ENCODE measurements at regions not wholly inside any gene's neighbourhood (a gene's known extent, or its start where the extent isn't known, plus 50 kb on each side); places are given as distances from the start of the nearest gene placed in this dataset.

GRCh38 chr2:187976986-187977333 lies 314.7 kb upstream of the GULP1 start:
- Histone ChIP-seq H3K27me3 (ENCODE audit: control insufficient read depth, insufficient read depth, low read length) (no peaks in the 10 kb centered on the region), H4K5ac (ENCODE audit: low read depth, low read length) (no peak overlapping the region), H3K9ac (ENCODE audit: low read depth, low read length) (no peak overlapping the region), H3K27ac (ENCODE audit: insufficient read depth, low read length) (no peak overlapping the region), H3K79me1 (ENCODE audit: low read depth in 1 of 2, low read length in 2 of 2) (no peaks in the 10 kb centered on the region), H4K20me1 (ENCODE audit: insufficient read depth, low read length) (no peaks in the 10 kb centered on the region), H4K91ac (ENCODE audit: insufficient read depth, low read depth, low read length) (no peak overlapping the region), H3K23ac (ENCODE audit: low read depth, low read length) (no peak overlapping the region), H4K8ac (ENCODE audit: low read depth in 2 of 2, low read length in 2 of 2) (no peak overlapping the region), H3K56ac (ENCODE audit: extremely low read depth, insufficient read depth, low read length) (no peak overlapping the region), H3K9me1 (ENCODE audit: insufficient read depth, low read length) (no peaks in the 10 kb centered on the region), H2AK5ac (ENCODE audit: low read depth, low read length) (no peak overlapping the region), H3K4me2 (ENCODE audit: low read depth, low read length) (no peak overlapping the region), H2AK9ac (replicated peaks; ENCODE audit: low read depth, low read length, poor library complexity) (no peak overlapping the region), H3K36me3 (ENCODE audit: control insufficient read depth, insufficient read depth, low read length) (no peaks in the 10 kb centered on the region), H2BK5ac (ENCODE audit: low read depth, low read length, poor library complexity, severe bottlenecking) (no peak overlapping the region), H2AFZ (replicated peaks; ENCODE audit: low read length, poor library complexity) (no peak overlapping the region), H3K4me3 (ENCODE audit: insufficient read depth, low read depth, low read length) (no peak overlapping the region), H3K14ac (replicated peaks; ENCODE audit: low read depth, low read length) (no peak overlapping the region), H3K4me1 (ENCODE audit: control insufficient read depth, insufficient read depth, low read length) (no peaks in the 10 kb centered on the region), H2BK20ac (ENCODE audit: low read depth, low read length) (no peak overlapping the region), H3K18ac (ENCODE audit: low read depth, low read length) (no peak overlapping the region), H3K9me3 (ENCODE audit: control insufficient read depth, insufficient read depth, low read length) (no peaks in the 10 kb centered on the region), H2BK120ac (ENCODE audit: low read depth, low read length) (no peak overlapping the region), H3K4ac (ENCODE audit: low read depth, low read length) (no peak overlapping the region), H2BK15ac (ENCODE audit: low read depth, low read length) (no peak overlapping the region)
- no CpG with 5 or more reads among the region's 3 CpGs for WGBS, 2 experiments (ENCODE audit: extremely low coverage in 2 of 2, insufficient read length in 1 of 2)
- ATAC-seq (ENCODE audit: low read depth) (no peak), DNase-seq (no peak)
- BruUV-seq (replicated peaks) = no TSS peak
- no peak for TF ChIP-seq ELK1 (IDR thresholded peaks at IDR 0.05; ENCODE audit: borderline replicate concordance, low read depth, low read length)
- no peak for TF ChIP-seq MAFK (IDR thresholded peaks at IDR 0.05; ENCODE audit: low read depth, low read length)
- TF ChIP-seq CTCF (conservative IDR thresholded peaks at IDR 0.05; ENCODE audit: low read depth, low read length) = no peak
- TF ChIP-seq RCOR1 (IDR thresholded peaks at IDR 0.05; ENCODE audit: insufficient replicate concordance, low read length) = no peak
- TF ChIP-seq SMC3 (IDR thresholded peaks at IDR 0.05; ENCODE audit: low read depth, low read length) = no peak
- in situ Hi-C loops (cut with MboI; ENCODE audit: low sequenced_read_pairs) (no loop called here), intact Hi-C loops (cut with micrococcal nuclease) (no loop called here), dilution Hi-C loops (cut with HindIII; ENCODE audit: low sequenced_read_pairs, unreplicated experiment) (no loop called here)
- ChIA-PET CTCF (no interaction called here), POLR2A (ENCODE audit: unreplicated experiment) (no interaction called here)
